Glomerular endothelial cell (primary cell): ENCODE measurements at regions not wholly inside any gene's neighbourhood (a gene's known extent, or its start where the extent isn't known, plus 50 kb on each side); places are given as distances from the start of the nearest gene placed in this dataset.
"Not testable (repeated sequence)": the region's sequence is repeated elsewhere in the genome, so short reads cannot be mapped to it uniquely, and the experiment has no call there.

ENCODE experiments used
- DNase-seq: peaks from one replicate; pipeline ENCODE4 v3.0.0-alpha.2; 2011; ENCODE audit warnings: low read depth, low spot score; ENCODE audit errors: extremely low read depth

- no peak for DNase-seq
Observed at GRCh38 chr16:75919664-75920063, 193.4 kb upstream of the CPHXL start.

- no peak for DNase-seq
Observed at GRCh38 chr16:75921281-75921680, 195.0 kb upstream of the CPHXL start.

- DNase-seq = no peak
Observed at GRCh38 chr16:75922250-75922649, 196.0 kb upstream of the CPHXL start.

GRCh38 chr16:75924397-75924796 lies 198.1 kb upstream of the CPHXL start:
- DNase-seq = no peak

GRCh38 chr16:75927810-75928209 lies 201.5 kb upstream of the CPHXL start:
- no peak for DNase-seq

- no peak for DNase-seq
Observed at GRCh38 chr16:75928295-75928694, 202.0 kb upstream of the CPHXL start.

GRCh38 chr16:75929046-75929445 lies 202.8 kb upstream of the CPHXL start:
- DNase-seq = no peak

GRCh38 chr16:75931043-75931442 lies 204.8 kb upstream of the CPHXL start:
- no peak for DNase-seq

- no peak for DNase-seq
Observed at GRCh38 chr16:75931970-75932369, 205.7 kb upstream of the CPHXL start.

GRCh38 chr16:75938818-75939217 lies 212.5 kb upstream of the CPHXL start:
- no peak for DNase-seq

GRCh38 chr16:75942351-75942750 lies 216.1 kb upstream of the CPHXL start:
- no peak for DNase-seq

GRCh38 chr16:75942936-75943335 lies 216.6 kb upstream of the CPHXL start:
- no peak for DNase-seq

- no peak for DNase-seq
Observed at GRCh38 chr16:75943705-75944514, 217.6 kb upstream of the CPHXL start.

- DNase-seq = no peak
Observed at GRCh38 chr16:75945916-75946457, 219.7 kb upstream of the CPHXL start.

- no peak for DNase-seq
Observed at GRCh38 chr16:75947626-75948239, 221.4 kb upstream of the CPHXL start.

- DNase-seq = no peak
Observed at GRCh38 chr16:75948441-75948840, 222.2 kb upstream of the CPHXL start.

GRCh38 chr16:75948886-75949285 lies 222.6 kb upstream of the CPHXL start:
- no peak for DNase-seq

- no peak for DNase-seq
Observed at GRCh38 chr16:75952124-75952523, 225.8 kb upstream of the CPHXL start.

- DNase-seq = no peak
Observed at GRCh38 chr16:75957870-75958269, 231.6 kb upstream of the CPHXL start.

GRCh38 chr16:75965504-75966374 lies 239.4 kb upstream of the CPHXL start:
- no peak for DNase-seq

- DNase-seq = not testable (repeated sequence)
Observed at GRCh38 chr16:75969120-75969519, 242.8 kb upstream of the CPHXL start.
